CD4-positive, alpha-beta T cell treated with Interleukin-12 subunit alpha and Interleukin-12 subunit beta, for 1 hour (primary cell): ENCODE measurements at regions not wholly inside any gene's neighbourhood (a gene's known extent, or its start where the extent isn't known, plus 50 kb on each side); places are given as distances from the start of the nearest gene placed in this dataset.
"Not testable (repeated sequence)": the region's sequence is repeated elsewhere in the genome, so short reads cannot be mapped to it uniquely, and the experiment has no call there.

Experiments
- DNase-seq: peaks from one replicate; pipeline ENCODE4 v3.0.0-alpha.2; 2020

- no peak for DNase-seq
Observed at GRCh38 chr13:44747179-44747578, 171.0 kb upstream of the TSC22D1 start.

- no peak for DNase-seq
Observed at GRCh38 chr13:44746690-44747089, 170.6 kb upstream of the TSC22D1 start.

GRCh38 chr13:44744880-44745633 lies 168.9 kb upstream of the TSC22D1 start:
- no peak for DNase-seq

DNA sequence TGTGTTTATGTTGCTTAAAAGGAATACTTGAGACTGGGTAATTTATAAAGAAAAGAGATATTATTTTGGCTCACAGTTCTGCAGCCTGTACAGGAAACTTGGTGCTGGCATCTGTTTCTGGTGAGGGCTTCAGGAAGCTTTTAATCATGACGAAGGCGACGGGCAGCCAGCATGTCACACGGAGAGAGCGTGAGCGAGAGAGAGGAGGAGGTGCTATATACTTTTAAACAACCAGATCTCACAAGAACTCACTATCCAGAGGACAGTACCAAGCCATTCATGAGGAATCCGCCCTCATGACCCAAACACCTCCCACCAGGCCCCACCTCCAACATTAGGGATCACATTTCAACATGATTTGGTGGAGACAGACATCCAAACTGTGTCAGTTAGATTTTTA lies 163.4 kb upstream of the TSC22D1 start:
- DNase-seq = no peak

DNA sequence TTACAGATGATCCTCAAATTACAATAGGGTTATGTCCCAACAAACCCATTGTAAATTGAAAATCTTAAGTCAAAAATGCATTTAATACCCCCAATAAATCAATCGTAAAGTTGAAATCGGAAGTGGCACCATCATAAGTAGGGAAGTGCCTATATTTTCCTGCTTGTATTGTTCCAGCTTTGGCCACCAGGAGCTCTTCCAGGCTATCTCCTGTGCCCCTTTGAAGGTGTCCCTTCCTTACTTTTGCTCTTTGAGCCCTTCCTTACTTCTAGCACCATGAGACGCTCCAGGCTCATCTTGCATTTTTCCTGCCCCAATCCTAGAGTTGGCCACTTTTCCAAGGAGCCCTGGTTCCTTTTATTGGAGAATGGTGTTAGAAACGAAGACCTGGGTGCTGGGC lies 163.0 kb upstream of the TSC22D1 start:
- DNase-seq = no peak

- no peak for DNase-seq
Observed at GRCh38 chr13:44738463-44738862, 162.3 kb upstream of the TSC22D1 start.

- no peak for DNase-seq
Observed at GRCh38 chr13:44735806-44736205, 159.7 kb upstream of the TSC22D1 start.

DNA sequence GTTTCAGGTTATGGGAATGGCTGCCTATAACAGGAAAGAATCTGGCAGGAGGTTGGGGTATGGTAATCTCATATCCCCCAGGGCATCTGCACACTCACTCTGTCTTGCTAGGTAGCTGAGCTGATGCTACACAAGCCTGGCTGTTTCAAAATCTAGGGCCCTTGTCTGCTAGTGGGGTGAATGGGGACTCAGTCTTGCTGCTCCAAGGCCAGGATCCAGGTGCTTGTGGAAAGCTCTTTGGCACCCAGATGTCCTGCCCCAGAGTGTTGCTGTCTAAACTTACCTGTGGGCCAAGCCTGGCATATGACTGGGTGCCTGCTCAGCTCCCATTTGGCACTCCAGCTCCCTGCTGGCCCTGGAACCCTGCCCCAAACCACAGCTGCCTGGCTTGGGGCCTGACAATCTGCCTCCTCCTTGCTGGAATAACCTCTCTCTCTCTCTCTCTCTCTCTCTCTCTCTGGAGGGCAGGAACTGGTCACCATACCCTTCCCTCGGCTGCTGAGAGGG lies 158.1 kb upstream of the TSC22D1 start:
- no peak for DNase-seq

DNA sequence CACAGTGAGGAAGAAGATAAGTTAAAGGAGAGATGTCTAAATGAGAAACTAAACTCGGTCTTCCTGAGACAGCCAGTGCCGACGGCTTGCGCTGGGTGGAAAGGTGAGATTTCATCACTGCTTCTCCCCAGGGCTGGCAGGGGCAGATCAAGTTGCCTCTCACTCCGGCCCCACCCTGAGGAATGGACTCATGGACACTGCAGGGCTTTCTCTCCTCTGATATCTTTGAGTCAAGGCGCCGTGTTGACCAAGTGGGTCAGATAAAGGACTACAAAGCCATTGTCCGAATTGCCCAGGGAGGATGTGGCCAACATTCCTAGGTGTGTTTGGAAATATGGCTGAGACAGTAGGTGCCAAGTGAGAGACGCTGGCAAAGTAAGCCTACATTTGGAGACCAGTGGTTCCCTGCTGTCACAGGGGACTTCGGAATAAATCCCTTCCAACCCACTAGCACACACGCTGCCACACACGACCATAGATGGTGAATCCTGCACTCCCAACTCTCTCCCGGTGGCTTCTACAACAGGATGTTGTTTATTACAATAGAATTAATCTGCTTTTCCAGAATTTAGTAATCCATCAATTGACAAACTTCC lies 156.5 kb upstream of the TSC22D1 start:
- DNase-seq = no peak

DNA sequence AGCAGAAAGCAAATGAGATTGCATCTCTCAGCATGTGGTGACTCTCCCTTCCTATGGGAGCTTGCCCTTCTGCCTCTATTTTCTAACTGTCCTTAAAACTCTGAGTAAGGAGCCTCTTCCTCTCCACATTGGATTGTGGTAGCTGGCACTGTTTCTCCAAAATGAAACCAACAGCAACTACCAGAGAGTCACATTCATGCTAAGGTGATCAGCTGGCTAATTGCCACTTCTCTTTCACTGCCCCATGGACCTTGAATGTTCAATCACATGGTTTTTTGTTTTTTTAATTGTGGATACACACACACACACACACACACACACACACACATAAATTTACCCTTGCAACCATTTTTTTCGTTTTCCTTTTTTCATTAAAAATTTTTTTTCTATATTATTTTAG lies 154.7 kb upstream of the TSC22D1 start:
- DNase-seq = no peak

DNA sequence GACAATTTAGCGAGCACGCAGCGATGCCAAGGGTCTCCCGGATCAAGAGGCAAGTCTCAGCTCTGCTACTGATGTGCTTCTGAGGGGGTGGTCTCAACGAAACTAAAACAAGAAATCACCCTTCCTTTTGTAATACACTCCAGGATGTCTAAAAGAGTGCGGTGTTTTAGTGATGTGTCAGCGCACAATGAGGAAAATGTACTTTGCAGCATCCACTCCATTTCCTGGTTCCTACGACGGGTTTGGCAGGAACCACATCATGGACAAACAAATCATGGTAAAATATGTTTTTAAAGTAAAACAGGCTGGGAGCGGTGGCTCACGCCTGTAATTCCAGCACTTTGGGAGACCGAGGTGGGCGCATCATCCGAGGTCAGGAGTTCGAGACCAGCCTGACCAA lies 154.0 kb upstream of the TSC22D1 start:
- no peak for DNase-seq

DNA sequence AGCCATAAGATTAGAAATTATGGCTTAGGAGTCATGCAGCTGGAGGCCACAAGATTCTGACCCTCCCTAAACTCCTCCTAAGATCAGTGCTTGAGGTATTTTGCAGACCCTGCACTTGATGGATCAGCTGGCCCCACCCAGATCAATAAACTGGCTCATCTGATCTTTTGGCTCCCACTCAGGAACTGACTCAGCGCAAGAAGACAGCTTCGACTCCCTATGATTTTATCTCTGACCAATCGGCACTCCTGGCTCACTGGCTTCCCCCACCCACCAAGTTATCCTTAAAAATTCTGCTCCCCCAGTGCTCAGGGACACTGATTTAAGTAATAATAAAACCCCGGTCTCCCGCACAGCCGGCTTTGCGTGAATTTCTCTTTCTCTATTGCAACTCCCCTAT lies 151.5 kb upstream of the TSC22D1 start:
- DNase-seq = not testable (repeated sequence)

DNA sequence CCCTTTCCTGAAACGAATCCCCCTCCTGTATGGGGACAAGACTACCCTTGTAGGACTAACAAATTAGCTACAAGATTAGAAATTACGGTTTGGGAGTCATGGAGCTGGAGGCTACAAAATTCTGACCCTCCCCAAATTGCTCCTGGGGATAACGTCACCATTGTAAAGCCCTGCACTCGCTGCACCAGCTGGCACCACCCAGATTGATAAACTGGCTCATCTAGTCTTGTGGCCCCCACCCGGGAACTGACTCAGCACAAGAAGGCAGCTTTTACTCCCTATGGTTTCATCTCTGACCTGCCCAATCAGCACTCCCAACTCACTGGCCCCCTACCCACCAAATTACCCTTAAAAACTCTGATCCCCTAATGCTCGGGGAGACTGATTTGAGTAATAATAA lies 150.6 kb upstream of the TSC22D1 start:
- no peak for DNase-seq

DNA sequence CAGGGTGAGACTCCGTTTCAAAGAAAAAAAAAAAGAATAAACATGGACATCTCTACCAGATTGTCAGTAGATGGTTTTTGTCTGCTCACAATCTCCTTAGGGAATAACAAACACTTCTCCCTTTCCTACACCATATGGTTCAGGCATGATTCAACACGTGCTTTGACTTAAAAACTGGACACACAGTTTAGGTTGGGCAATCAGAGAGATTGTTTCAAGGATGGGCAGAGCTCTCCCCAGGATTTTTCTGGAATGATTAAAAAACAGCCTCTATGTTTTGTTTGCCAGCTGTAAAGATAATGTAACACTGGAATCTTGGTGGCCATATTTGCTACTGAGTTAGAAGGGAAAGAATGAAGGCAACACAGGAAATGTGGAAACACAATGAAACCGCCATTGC lies 150.1 kb upstream of the TSC22D1 start:
- no peak for DNase-seq

DNA sequence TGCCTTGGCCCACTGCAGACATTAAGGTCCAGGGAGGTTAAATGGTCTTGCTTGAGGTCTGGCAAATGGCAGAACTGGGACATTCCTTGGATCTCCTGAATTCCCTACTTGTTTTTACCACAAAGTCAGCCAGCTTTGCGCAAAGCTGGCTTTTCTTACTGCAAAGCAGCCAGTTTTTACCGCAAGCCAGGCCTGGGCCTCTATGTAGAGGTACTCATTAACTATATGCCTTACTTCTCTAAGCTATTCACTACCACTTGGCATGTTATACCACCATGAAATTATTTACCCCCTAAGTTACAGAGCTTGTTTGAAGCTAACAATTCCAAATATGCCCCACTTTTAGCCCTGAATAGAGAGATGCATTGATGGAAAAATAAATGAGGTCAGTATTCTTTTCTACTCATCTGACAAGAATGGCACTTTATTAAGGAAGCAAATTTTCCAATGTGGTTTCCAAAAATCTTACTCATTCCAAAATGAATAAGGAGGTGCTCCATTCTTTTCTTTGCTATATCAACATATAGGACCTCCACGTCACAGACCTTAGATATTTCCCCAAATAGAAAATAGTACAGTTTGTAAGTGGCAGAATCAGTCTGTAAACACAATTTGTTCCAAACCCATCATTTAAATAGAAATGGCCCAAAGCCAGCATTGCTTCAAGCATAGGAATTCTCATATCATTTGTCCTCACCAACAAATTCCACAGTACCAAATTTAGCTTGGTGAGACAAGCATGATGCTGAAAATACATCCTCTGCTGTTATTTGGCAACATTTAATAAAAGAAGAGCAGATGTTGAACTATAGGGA lies 143.9 kb upstream of the TSC22D1 start:
- no peak for DNase-seq

DNA sequence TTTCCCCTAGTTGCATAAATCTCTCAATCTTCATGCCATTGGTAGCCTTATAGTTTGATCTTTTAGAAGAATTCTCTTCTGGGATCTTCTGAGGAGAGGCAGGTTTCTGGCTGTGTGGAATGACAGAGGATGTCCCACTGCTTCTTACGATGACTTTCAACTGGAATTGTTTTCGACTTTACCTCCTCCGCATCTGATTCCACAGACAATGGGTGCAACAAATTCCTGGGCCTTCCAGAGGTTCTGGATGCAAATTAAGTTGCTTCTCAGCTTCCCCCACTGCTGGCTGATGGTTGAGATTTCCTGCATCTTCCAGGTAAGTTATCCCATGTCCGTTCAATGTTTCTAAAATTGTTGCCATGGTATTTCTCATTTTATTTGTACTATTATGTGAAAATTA lies 142.3 kb upstream of the TSC22D1 start:
- no peak for DNase-seq

DNA sequence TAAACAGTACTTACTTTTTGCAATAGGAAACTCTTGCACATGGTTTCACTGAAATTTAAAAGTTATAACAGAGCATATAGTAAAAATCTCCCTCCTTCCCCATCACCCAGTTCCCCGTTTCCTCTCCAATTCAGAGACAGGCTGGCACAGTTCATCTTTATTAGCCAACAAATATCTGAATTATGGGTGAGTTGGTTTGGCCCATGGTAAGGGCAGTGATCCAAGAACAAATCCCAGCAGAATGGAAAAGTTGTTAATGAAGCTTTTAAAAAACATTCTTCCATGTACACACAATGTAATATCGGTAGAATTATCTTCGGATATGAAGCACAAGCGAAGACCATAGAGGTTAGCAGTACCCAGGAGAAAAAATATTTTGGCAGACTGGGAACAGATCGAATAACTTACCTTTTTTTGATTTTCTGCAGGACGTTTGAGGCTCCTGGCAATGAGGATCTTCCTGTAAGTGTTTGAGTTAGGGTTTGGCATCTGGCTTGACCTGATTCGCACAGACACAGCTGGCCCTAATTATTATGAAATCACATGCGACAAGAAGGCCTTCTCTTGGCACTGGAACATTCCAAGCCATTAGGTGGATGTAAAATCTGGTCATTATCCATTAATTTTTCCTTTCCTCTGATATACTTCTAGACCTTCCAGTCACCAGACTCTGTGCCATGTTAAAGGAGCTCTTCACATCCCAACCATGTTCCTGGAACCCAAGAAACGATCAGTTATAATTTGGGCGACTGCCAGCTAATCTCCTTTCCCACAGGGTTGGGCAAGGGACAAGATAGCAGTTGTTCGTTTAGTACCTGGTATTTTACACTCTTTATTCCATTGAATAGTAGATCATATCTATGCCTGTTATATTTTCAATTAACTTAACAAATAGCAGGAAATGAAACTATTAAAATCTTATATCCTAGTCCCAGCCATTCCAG lies 139.4 kb upstream of the TSC22D1 start:
- DNase-seq = no peak

- DNase-seq = no peak
Observed at GRCh38 chr13:44713788-44714469, 137.8 kb upstream of the TSC22D1 start.

- no peak for DNase-seq
Observed at GRCh38 chr13:44711706-44712105, 135.6 kb upstream of the TSC22D1 start.

- DNase-seq = no peak
Observed at GRCh38 chr13:44710576-44710975, 134.4 kb upstream of the TSC22D1 start.

GRCh38 chr13:44704811-44705210 lies 128.7 kb upstream of the TSC22D1 start:
- DNase-seq = not testable (repeated sequence)

- no peak for DNase-seq
Observed at GRCh38 chr13:44703371-44703770, 127.2 kb upstream of the TSC22D1 start.
